Vagina (tissue), 2 donors: ENCODE measurements at regions not wholly inside any gene's neighbourhood (a gene's known extent, or its start where the extent isn't known, plus 50 kb on each side); places are given as distances from the start of the nearest gene placed in this dataset.

Experiments
- DNase-seq, 2 donors: peaks; one replicate each; pipeline ENCODE4 v3.0.0-alpha.2; 2017; ENCODE audit errors: extremely low spot score in 2 of 2
- H3K27ac ChIP-seq: fragments of 200-600 bp; sonication (generic); one replicate; pipeline ENCODE4 v1.5.1; 2019
- H3K27me3 ChIP-seq: fragments of 200-600 bp; sonication (generic); one replicate; pipeline ENCODE4 v1.5.1; 2019
- H3K36me3 ChIP-seq, 2 donors: fragments of 200-600 bp; sonication (generic); one replicate each; pipeline ENCODE4 v1.5.1; 2017 to 2019
- H3K4me1 ChIP-seq: fragments of 200-600 bp; sonication (generic); one replicate; pipeline ENCODE4 v1.5.1; 2019
- H3K4me3 ChIP-seq, 2 donors: fragments of 200-600 bp; sonication (generic); 1 replicate in 1 of 2; 2 replicates in 1 of 2; pipeline ENCODE4 v1.5.1; 2016 to 2019
- H3K9me3 ChIP-seq: fragments of 200-600 bp; sonication (generic); one replicate; pipeline ENCODE4 v1.5.1; 2019
- CTCF ChIP-seq, 3 experiments: fragments of 450-650 bp in 2 of 3; fragments of 200-600 bp in 1 of 3; sonication (generic) in 1 of 3; IDR thresholded peaks; one replicate each; pipeline ENCODE4 v1.5.1; 2017 to 2019; ENCODE audit warnings: antibody characterized with exemption in 3 of 3, mild to moderate bottlenecking in 2 of 3, moderate library complexity in 2 of 3
- POLR2A ChIP-seq, 2 donors: fragments of 450-650 bp; IDR thresholded peaks; one replicate each; pipeline ENCODE4 v1.6.1; 2017; ENCODE audit warnings: antibody characterized with exemption in 2 of 2, mild to moderate bottlenecking in 2 of 2, moderate library complexity in 2 of 2
- POLR2AphosphoS5 ChIP-seq, 2 donors: sonication (generic); formaldehyde crosslinking; IDR thresholded peaks; one replicate each; pipeline ENCODE4 v1.9.0; 2017; ENCODE audit warnings: antibody characterized with exemption in 2 of 2, mild to moderate bottlenecking in 2 of 2, low read depth in 1 of 2; ENCODE audit not compliant: insufficient read depth in 1 of 2
- intact Hi-C: fragments of 100-400 bp; cut with DNase I; formaldehyde crosslinking; loops from one replicate; pipeline ENCODE4 v1.15.1; 2023

- Histone ChIP-seq H3K36me3 (no peaks in the 10 kb centered on the region), H3K4me3 (no peak overlapping the region), H3K4me1 (no peaks in the 10 kb centered on the region), H3K27me3 (no peaks in the 10 kb centered on the region), H3K27ac (no peak overlapping the region), H3K9me3 (no peaks in the 10 kb centered on the region)
- intact Hi-C loops, result no loop called here
- TF ChIP-seq POLR2A (IDR thresholded peaks at IDR 0.05) (no peak), POLR2AphosphoS5 (IDR thresholded peaks at IDR 0.05; ENCODE audit: insufficient read depth in 1 of 2, low read depth in 1 of 2) (no peak), CTCF (IDR thresholded peaks at IDR 0.05) (no peak)
- no peak for DNase-seq
These were observed 1147.3 kb upstream of the TMEM132C start for GRCh38 chr12:127119600-127120140.

GRCh38 chr12:127120851-127121250, 1146.1 kb upstream of the TMEM132C start:
- no peak for DNase-seq

GRCh38 chr12:127121494-127122084, 1145.4 kb upstream of the TMEM132C start:
- no peak for TF ChIP-seq POLR2AphosphoS5 (IDR thresholded peaks at IDR 0.05; ENCODE audit: insufficient read depth in 1 of 2, low read depth in 1 of 2)
- TF ChIP-seq CTCF (IDR thresholded peaks at IDR 0.05), result no peak
- no peak for TF ChIP-seq POLR2A (IDR thresholded peaks at IDR 0.05)
- Histone ChIP-seq H3K27me3 (no peaks in the 10 kb centered on the region), H3K27ac (no peak overlapping the region), H3K9me3 (no peaks in the 10 kb centered on the region), H3K4me3 (no peak overlapping the region), H3K36me3 (no peaks in the 10 kb centered on the region), H3K4me1 (no peaks in the 10 kb centered on the region)
- intact Hi-C loops, result no loop called here
- no peak for DNase-seq

More at GRCh38 chr12:127120851-127121250, 1146.1 kb upstream of the TMEM132C start:
- no peak for TF ChIP-seq CTCF (IDR thresholded peaks at IDR 0.05)
- no peak overlapping the region for H3K27ac ChIP-seq
- no peaks in the 10 kb centered on the region for H3K9me3 ChIP-seq
- no peak overlapping the region for H3K4me3 ChIP-seq
- H3K4me1 ChIP-seq, result no peaks in the 10 kb centered on the region
- intact Hi-C loops, result no loop called here
- H3K36me3 ChIP-seq, result no peaks in the 10 kb centered on the region
- H3K27me3 ChIP-seq, result no peaks in the 10 kb centered on the region

- Histone ChIP-seq H3K4me3 (no peak overlapping the region), H3K36me3 (no peaks in the 10 kb centered on the region), H3K4me1 (no peaks in the 10 kb centered on the region), H3K27me3 (no peaks in the 10 kb centered on the region), H3K9me3 (no peaks in the 10 kb centered on the region), H3K27ac (no peak overlapping the region)
- intact Hi-C loops, result no loop called here
- TF ChIP-seq CTCF (IDR thresholded peaks at IDR 0.05) (no peak), POLR2AphosphoS5 (IDR thresholded peaks at IDR 0.05; ENCODE audit: insufficient read depth in 1 of 2, low read depth in 1 of 2) (peak in 1 of 2 donors; percentile 47)
- no peak for DNase-seq
These were observed 1141.2 kb upstream of the TMEM132C start for GRCh38 chr12:127125607-127126259.

GRCh38 chr12:127126260-127126628, 1140.7 kb upstream of the TMEM132C start:
- no peaks in the 10 kb centered on the region for H3K36me3 ChIP-seq
- H3K27me3 ChIP-seq, result no peaks in the 10 kb centered on the region
- no peak for DNase-seq
- intact Hi-C loops, result no loop called here
- H3K4me3 ChIP-seq, result no peak overlapping the region
- H3K9me3 ChIP-seq, result no peaks in the 10 kb centered on the region
- no peaks in the 10 kb centered on the region for H3K4me1 ChIP-seq
- TF ChIP-seq POLR2AphosphoS5 (IDR thresholded peaks at IDR 0.05; ENCODE audit: insufficient read depth in 1 of 2, low read depth in 1 of 2) (no peak), POLR2A (IDR thresholded peaks at IDR 0.05) (no peak), CTCF (IDR thresholded peaks at IDR 0.05) (no peak)
- no peak overlapping the region for H3K27ac ChIP-seq
